ENCODE measurements at regions not wholly inside any gene's neighbourhood (a gene's known extent, or its start where the extent isn't known, plus 50 kb on each side); places are given as distances from the start of the nearest gene placed in this dataset.

DNA sequence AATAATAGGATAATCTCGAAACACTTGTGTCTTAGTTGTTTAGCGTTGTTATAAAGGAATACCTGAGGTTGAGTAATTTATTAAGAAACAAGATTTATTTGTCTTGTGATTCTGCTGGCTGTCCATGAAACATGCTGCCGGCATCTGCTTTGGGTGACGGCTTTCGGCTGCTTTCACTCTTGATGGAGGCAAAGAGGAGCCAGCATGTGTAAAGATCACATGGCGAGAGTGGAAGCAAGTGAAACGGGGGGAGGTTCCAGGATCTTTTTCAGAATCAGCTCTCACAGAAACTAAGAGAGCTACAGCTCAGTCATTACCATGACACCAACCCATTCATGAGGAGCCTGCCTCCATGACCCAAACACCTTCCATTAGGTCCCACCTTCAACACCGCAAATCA, 402.8 kb downstream of the CDC14C start:
- TF ChIP-seq, protein P1, sequence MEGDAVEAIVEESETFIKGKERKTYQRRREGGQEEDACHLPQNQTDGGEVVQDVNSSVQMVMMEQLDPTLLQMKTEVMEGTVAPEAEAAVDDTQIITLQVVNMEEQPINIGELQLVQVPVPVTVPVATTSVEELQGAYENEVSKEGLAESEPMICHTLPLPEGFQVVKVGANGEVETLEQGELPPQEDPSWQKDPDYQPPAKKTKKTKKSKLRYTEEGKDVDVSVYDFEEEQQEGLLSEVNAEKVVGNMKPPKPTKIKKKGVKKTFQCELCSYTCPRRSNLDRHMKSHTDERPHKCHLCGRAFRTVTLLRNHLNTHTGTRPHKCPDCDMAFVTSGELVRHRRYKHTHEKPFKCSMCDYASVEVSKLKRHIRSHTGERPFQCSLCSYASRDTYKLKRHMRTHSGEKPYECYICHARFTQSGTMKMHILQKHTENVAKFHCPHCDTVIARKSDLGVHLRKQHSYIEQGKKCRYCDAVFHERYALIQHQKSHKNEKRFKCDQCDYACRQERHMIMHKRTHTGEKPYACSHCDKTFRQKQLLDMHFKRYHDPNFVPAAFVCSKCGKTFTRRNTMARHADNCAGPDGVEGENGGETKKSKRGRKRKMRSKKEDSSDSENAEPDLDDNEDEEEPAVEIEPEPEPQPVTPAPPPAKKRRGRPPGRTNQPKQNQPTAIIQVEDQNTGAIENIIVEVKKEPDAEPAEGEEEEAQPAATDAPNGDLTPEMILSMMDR (IDR thresholded peaks at IDR 0.05): no peak
- TF ChIP-seq ZFX (IDR thresholded peaks at IDR 0.05; ENCODE audit: borderline replicate concordance): no peak

All from 22Rv1 (cell line).